K562 (cell line): ENCODE measurements at regions not wholly inside any gene's neighbourhood (a gene's known extent, or its start where the extent isn't known, plus 50 kb on each side); places are given as distances from the start of the nearest gene placed in this dataset.

ENCODE experiments used
- ATAC-seq: fragments of 200-7000 bp; cut with Tn5 transposase; 3 replicates; pipeline ENCODE4 v1.9.1; 2020; ENCODE audit warnings: moderate library complexity
- BruUV-seq: library from RNA; stranded (reverse); fragments of 400-500 nt; replicated peaks from 2 replicates; lab custom pipeline; 2021; lab: Mats Ljungman, UMichigan
- CTCF ChIA-PET: fragments of 300-600 bp; formaldehyde crosslinking; extraction: SDS; loops from one replicate; lab custom pipeline; 2021; ENCODE audit warnings: low intra/inter-chr PET ratio; lab: Yijun Ruan, JAX
- POLR2A ChIA-PET: fragments of 300-600, 350-650 bp; sonication (Branson Sonifier 250); formaldehyde crosslinking; extraction: SDS; loops from one replicate; lab custom pipeline; 2021; ENCODE audit warnings: antibody characterized with exemption, inconsistent platforms; lab: Yijun Ruan, JAX
- DNase-seq, 4 experiments: peaks; one replicate each; pipeline versions ENCODE4 v3.0.0 to v3.0.0-alpha.2; 2011 to 2018; ENCODE audit warnings: low spot score in 3 of 4, mixed read lengths in 3 of 4; ENCODE audit errors: extremely low read depth in 1 of 4
- FAIRE-seq: peaks from 2 replicates; lab custom pipeline; 2011; peaks lifted over from hg19 to GRCh38; lab: Jason Lieb, UNC
- H2AFZ ChIP-seq: 2 replicates; pipeline ENCODE4 v1.6.0; 2011; ENCODE audit warnings: low read depth, low read length, control low read depth, inconsistent platforms
- H3K27ac ChIP-seq: fragments of 200-600 bp; 3 replicates; pipeline ENCODE4 v1.8.0; 2011; ENCODE audit warnings: low read depth, mild to moderate bottlenecking, control low read depth, inconsistent platforms, low read length, moderate library complexity, mixed read lengths; ENCODE audit errors: extremely low read depth
- H3K27me3 ChIP-seq, 2 experiments: fragments of 300-600 bp in 1 of 2; 2 replicates in 1 of 2; 3 replicates in 1 of 2; pipeline versions ENCODE4 v1.6.0 to v1.8.0; 2011; ENCODE audit warnings: inconsistent platforms in 2 of 2, low read length in 2 of 2, mild to moderate bottlenecking in 1 of 2, mixed read lengths in 1 of 2, moderate library complexity in 1 of 2; ENCODE audit not compliant: control insufficient read depth in 2 of 2, insufficient read depth in 2 of 2
- H3K36me3 ChIP-seq: fragments of 300-600 bp; 3 replicates; pipeline ENCODE4 v1.8.0; 2011; ENCODE audit warnings: mild to moderate bottlenecking, low read length, inconsistent platforms; ENCODE audit not compliant: control insufficient read depth, insufficient read depth
- H3K4me1 ChIP-seq, 2 experiments: fragments of 200-600 bp in 1 of 2; replicated peaks in 1 of 2; 2 replicates in 1 of 2; 3 replicates in 1 of 2; pipeline versions ENCODE4 v1.5.1 to v1.8.0; 2011; ENCODE audit warnings: inconsistent platforms in 2 of 2, low read length in 2 of 2, mild to moderate bottlenecking in 1 of 2, mixed read lengths in 1 of 2, moderate library complexity in 1 of 2; ENCODE audit not compliant: control insufficient read depth in 2 of 2, insufficient read depth in 2 of 2
- H3K4me2 ChIP-seq: 2 replicates; pipeline ENCODE4 v1.6.1; 2011; ENCODE audit warnings: low read length, control low read depth, inconsistent platforms, mixed read lengths; ENCODE audit not compliant: insufficient read depth
- H3K4me3 ChIP-seq: fragments of 200-600 bp; sonication (generic), shearing (Covaris generic); 2 replicates; pipeline ENCODE4 v1.5.1; 2016; ENCODE audit warnings: control low read depth, inconsistent platforms
- H3K79me2 ChIP-seq: fragments of 200-600 bp; 3 replicates; pipeline ENCODE4 v1.8.0; 2011; ENCODE audit warnings: low read length, inconsistent platforms; ENCODE audit not compliant: control insufficient read depth, insufficient read depth
- H3K9ac ChIP-seq, 2 experiments: 2 replicates each; pipeline versions ENCODE4 v1.6.0 to v1.6.1; 2011; ENCODE audit warnings: low read depth in 2 of 2, low read length in 2 of 2, control low read depth in 1 of 2, inconsistent platforms in 1 of 2, mild to moderate bottlenecking in 1 of 2, mixed read lengths in 1 of 2; ENCODE audit not compliant: insufficient read depth in 1 of 2
- H3K9me1 ChIP-seq: one replicate; pipeline ENCODE4 v1.6.0; 2011; ENCODE audit warnings: inconsistent platforms, mild to moderate bottlenecking, low read length, moderate library complexity; ENCODE audit not compliant: control insufficient read depth, insufficient read depth
- H3K9me3 ChIP-seq: replicated peaks from 2 replicates; pipeline ENCODE4 v1.5.1; 2011; ENCODE audit warnings: low read depth, low read length, inconsistent platforms; ENCODE audit not compliant: control insufficient read depth, insufficient read depth
- H4K20me1 ChIP-seq: replicated peaks from 2 replicates; pipeline ENCODE4 v1.6.1; 2011; ENCODE audit warnings: low read length, inconsistent platforms, mixed read lengths; ENCODE audit not compliant: control insufficient read depth, insufficient read depth
- ARID2 ChIP-seq: fragments of 450-650 bp; IDR thresholded peaks from 2 replicates; pipeline ENCODE4 v1.6.1; 2017; ENCODE audit warnings: antibody characterized with exemption, mild to moderate bottlenecking
- BACH1 ChIP-seq: fragments of 200-800 bp; sonication (Bioruptor generic); IDR thresholded peaks from 2 replicates; pipeline ENCODE4 v1.6.1; 2016; ENCODE audit warnings: missing genetic modification characterization, missing compliant biosample characterization
- CBFA2T2 ChIP-seq: fragments of 450-650 bp; conservative IDR thresholded peaks from 2 replicates; pipeline ENCODE4 v1.6.1; 2017; ENCODE audit warnings: mild to moderate bottlenecking
- CEBPB ChIP-seq: fragments of 450-650 bp; IDR thresholded peaks from 2 replicates; pipeline ENCODE4 v1.6.1; 2016; ENCODE audit warnings: missing genetic modification characterization, missing compliant biosample characterization
- CHCHD3 ChIP-seq: fragments of 250-450 bp; sonication (Bioruptor Pico); IDR thresholded peaks from 2 replicates; pipeline ENCODE4 v2.1.2; 2022; ENCODE audit warnings: mild to moderate bottlenecking
- COPS2 ChIP-seq: fragments of 450-650 bp; conservative IDR thresholded peaks from 2 replicates; pipeline ENCODE4 v1.6.1; 2016; ENCODE audit warnings: mild to moderate bottlenecking, moderate library complexity
- DNMT1 ChIP-seq: fragments of 450-650 bp; IDR thresholded peaks from 2 replicates; pipeline ENCODE4 v1.6.1; 2016; ENCODE audit warnings: antibody characterized with exemption, mild to moderate bottlenecking
- HMGN3 ChIP-seq: IDR thresholded peaks from 2 replicates; pipeline ENCODE4 v1.6.1; 2011; ENCODE audit warnings: borderline replicate concordance, low read depth, mild to moderate bottlenecking, mixed read lengths, low read length; ENCODE audit not compliant: insufficient read length; ENCODE audit errors: extremely low read depth
- ILF3 ChIP-seq: fragments of 450-650 bp; IDR thresholded peaks from 2 replicates; pipeline ENCODE4 v1.6.1; 2018; ENCODE audit warnings: antibody characterized with exemption, mild to moderate bottlenecking, moderate library complexity, borderline replicate concordance
- NCOA6 ChIP-seq: fragments of 450-650 bp; IDR thresholded peaks from 2 replicates; pipeline ENCODE4 v1.6.1; 2017; ENCODE audit warnings: mild to moderate bottlenecking
- SMARCA4 ChIP-seq: fragments of 450-650 bp; IDR thresholded peaks from 2 replicates; pipeline ENCODE4 v1.6.1; 2016
- ZBTB7A ChIP-seq: IDR thresholded peaks from 2 replicates; pipeline ENCODE4 v1.6.1; 2011; ENCODE audit warnings: low read depth, mild to moderate bottlenecking, low read length, moderate library complexity, borderline replicate concordance; ENCODE audit not compliant: control insufficient read depth
- ZNF146 ChIP-seq: IDR thresholded peaks from one replicate; pipeline ENCODE4 v1.6.1; 2018; ENCODE audit warnings: missing compliant biosample characterization; ENCODE audit not compliant: unreplicated experiment
- ZNF57 ChIP-seq: fragments of 450-650 bp; formaldehyde crosslinking; IDR thresholded peaks from 2 replicates; pipeline ENCODE4 v1.4.0; 2020; ENCODE audit warnings: mild to moderate bottlenecking, moderate library complexity
- ZNF75A ChIP-seq: fragments of 450-650 bp; formaldehyde crosslinking; IDR thresholded peaks from 2 replicates; pipeline ENCODE4 v1.4.0; 2020; ENCODE audit warnings: mild to moderate bottlenecking
- ZNF778 ChIP-seq: fragments of 450-650 bp; formaldehyde crosslinking; IDR thresholded peaks from 2 replicates; pipeline ENCODE4 v1.4.0; 2020; ENCODE audit warnings: mild to moderate bottlenecking, moderate library complexity
- WGBS: fragments of 100-300 bp; shearing (Covaris generic); methylation state at CpG from one replicate; pipeline ENCODE4 v1.1.6; 2016; ENCODE audit warnings: low coverage, mixed read lengths; ENCODE audit not compliant: insufficient coverage; ENCODE audit errors: missing lambda C conversion rate; 5-methylcytosine and 5-hydroxymethylcytosine counted together
- in situ Hi-C: fragments of 300-500 bp; cut with MboI; formaldehyde crosslinking; loops from 4 replicates; pipeline ENCODE4 v1.15.0; 2018; ENCODE audit warnings: inconsistent platforms, mixed read lengths
- intact Hi-C: fragments of 100-400 bp; cut with micrococcal nuclease; formaldehyde crosslinking; loops from 2 replicates; pipeline ENCODE4 v1.14.2; 2022
- TF ChIP-seq, protein P1 (sequence below): fragments of 250-450 bp; sonication (Bioruptor Pico); IDR thresholded peaks from 2 replicates; pipeline ENCODE4 v1.4.0; 2020; ENCODE audit warnings: mild to moderate bottlenecking, moderate library complexity

DNA sequence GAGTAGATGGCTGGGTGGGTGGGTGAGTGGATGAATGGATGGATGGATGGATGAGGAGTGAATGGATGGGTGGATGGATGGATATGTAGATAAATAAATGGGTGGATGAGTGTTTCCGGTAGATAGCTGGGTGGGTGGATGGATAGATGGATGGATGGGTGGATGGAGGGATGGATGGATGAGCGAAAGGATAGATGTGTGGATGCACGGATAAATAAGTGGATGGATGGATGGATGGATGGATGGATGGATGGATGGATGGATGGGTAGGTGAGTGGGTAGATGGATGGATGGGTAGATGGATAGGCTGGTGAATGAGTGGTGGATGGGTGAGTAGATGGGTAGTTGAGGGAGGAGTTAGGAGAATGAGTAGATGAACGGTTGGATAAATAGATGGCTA, 349.3 kb downstream of the MN1 start:
- ChIA-PET CTCF (no interaction called here), POLR2A (no interaction called here)
- no peak overlapping the region for H2AFZ ChIP-seq
- no peak overlapping the region for H3K4me2 ChIP-seq
- in situ Hi-C loops, result no loop called here
- TF ChIP-seq COPS2 (no peak), CEBPB (no peak), ARID2 (no peak), ZNF57 (no peak), CBFA2T2 (no peak), ZNF146 (CRISPR knock-in tag) (no peak), DNMT1 (no peak), ZNF75A (CRISPR knock-in tag) (no peak), NCOA6 (no peak), ZNF778 (CRISPR knock-in tag) (no peak), ZBTB7A (no peak), ILF3 (no peak), SMARCA4 (no peak), HMGN3 (no peak), CHCHD3 (CRISPR knock-in tag) (no peak), BACH1 (tag) (no peak)
- TF ChIP-seq, protein P1, sequence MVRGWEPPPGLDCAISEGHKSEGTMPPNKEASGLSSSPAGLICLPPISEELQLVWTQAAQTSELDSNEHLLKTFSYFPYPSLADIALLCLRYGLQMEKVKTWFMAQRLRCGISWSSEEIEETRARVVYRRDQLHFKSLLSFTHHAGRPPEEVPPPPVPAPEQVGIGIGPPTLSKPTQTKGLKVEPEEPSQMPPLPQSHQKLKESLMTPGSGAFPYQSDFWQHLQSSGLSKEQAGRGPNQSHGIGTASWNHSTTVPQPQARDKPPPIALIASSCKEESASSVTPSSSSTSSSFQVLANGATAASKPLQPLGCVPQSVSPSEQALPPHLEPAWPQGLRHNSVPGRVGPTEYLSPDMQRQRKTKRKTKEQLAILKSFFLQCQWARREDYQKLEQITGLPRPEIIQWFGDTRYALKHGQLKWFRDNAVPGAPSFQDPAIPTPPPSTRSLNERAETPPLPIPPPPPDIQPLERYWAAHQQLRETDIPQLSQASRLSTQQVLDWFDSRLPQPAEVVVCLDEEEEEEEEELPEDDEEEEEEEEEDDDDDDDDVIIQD (CRISPR knock-in tag), result no peak
- no peak overlapping the region for H3K27ac ChIP-seq
- no peaks in the 10 kb centered on the region for H3K4me1 ChIP-seq
- H3K9me1 ChIP-seq, result no peaks in the 10 kb centered on the region
- H3K9ac ChIP-seq, result no peak overlapping the region
- ATAC-seq (no peak), FAIRE-seq (no peak), DNase-seq (no peak)
- BruUV-seq, result no TSS peak
- no peaks in the 10 kb centered on the region for H3K36me3 ChIP-seq
- H3K79me2 ChIP-seq, result no peaks in the 10 kb centered on the region
- 3% methylated on average over 4 of the region's 4 CpGs for WGBS
- intact Hi-C loops, result no loop called here
- no peaks in the 10 kb centered on the region; a peak in 1 of 5 replicates for H3K27me3 ChIP-seq
- H4K20me1 ChIP-seq, result no peaks in the 10 kb centered on the region
- no peak overlapping the region for H3K4me3 ChIP-seq
- no peaks in the 10 kb centered on the region for H3K9me3 ChIP-seq
